B cell (primary cell): ENCODE measurements at regions not wholly inside any gene's neighbourhood (a gene's known extent, or its start where the extent isn't known, plus 50 kb on each side); places are given as distances from the start of the nearest gene placed in this dataset.

Source experiments
- ATAC-seq: fragments of 200-7000 bp; cut with Tn5 transposase; one replicate; pipeline ENCODE4 v1.10.0; 2021; ENCODE audit warnings: low read depth, mild to moderate bottlenecking, moderate number of reproducible peaks, moderate library complexity
- CTCF ChIA-PET: fragments of 350-600 bp; sonication (Branson Sonifier 250); formaldehyde crosslinking; loops from one replicate; lab custom pipeline; 2021; ENCODE audit warnings: antibody characterized with exemption, inconsistent platforms; lab: Charles Lee
- POLR2A ChIA-PET: fragments of 350-600 bp; sonication (Branson Sonifier 250); formaldehyde crosslinking; loops from one replicate; lab custom pipeline; 2021; ENCODE audit warnings: antibody characterized with exemption; lab: Charles Lee
- DNase-seq: peaks from one replicate; pipeline ENCODE4 v3.0.0; 2013
- H2AFZ ChIP-seq: 2 replicates; pipeline ENCODE4 v1.6.1; 2012; ENCODE audit warnings: mild to moderate bottlenecking, low read depth, low read length; ENCODE audit not compliant: insufficient read depth, poor library complexity, severe bottlenecking
- H3K27ac ChIP-seq, 2 donors: 1 replicate in 1 of 2; 2 replicates in 1 of 2; pipeline ENCODE4 v1.5.1; 2012 to 2013; ENCODE audit warnings: low read length in 2 of 2, mild to moderate bottlenecking in 2 of 2, moderate library complexity in 1 of 2
- H3K27me3 ChIP-seq, 4 experiments: fragments of 200-600 bp in 1 of 4; sonication (generic) in 1 of 4; replicated peaks in 1 of 4; 1 replicate in 2 of 4; 2 replicates in 2 of 4; pipeline versions ENCODE4 v1.6.1 to v1.7.0; 2013 to 2016; ENCODE audit warnings: low read length in 3 of 4, mild to moderate bottlenecking in 2 of 4, mixed read lengths in 1 of 4, moderate library complexity in 1 of 4; ENCODE audit not compliant: insufficient read depth in 4 of 4, control insufficient read depth in 3 of 4; ENCODE audit errors: control extremely low read depth in 1 of 4
- H3K36me3 ChIP-seq, 2 experiments: replicated peaks in 1 of 2; 1 replicate in 1 of 2; 2 replicates in 1 of 2; pipeline versions ENCODE4 v1.6.1 to v1.7.1; 2013; ENCODE audit warnings: low read length in 1 of 2; ENCODE audit not compliant: insufficient read depth in 2 of 2, control insufficient read depth in 1 of 2; ENCODE audit errors: control extremely low read depth in 1 of 2, extremely low read depth in 1 of 2
- H3K4me1 ChIP-seq, 2 donors: fragments of 200-600 bp in 1 of 2; sonication (generic) in 1 of 2; 1 replicate in 1 of 2; 2 replicates in 1 of 2; pipeline versions ENCODE4 v1.5.1 to v1.6.1; 2013 to 2017; ENCODE audit warnings: low read length in 2 of 2; ENCODE audit not compliant: control insufficient read depth in 2 of 2, insufficient read depth in 2 of 2
- H3K4me2 ChIP-seq: replicated peaks from 2 replicates; pipeline ENCODE3; 2012; ENCODE audit warnings: mild to moderate bottlenecking, low read depth, low read length; ENCODE audit not compliant: poor library complexity, severe bottlenecking
- H3K4me3 ChIP-seq, 5 experiments: fragments of 200-600 bp in 1 of 5; sonication (generic) in 1 of 5; 1 replicate in 3 of 5; 2 replicates in 2 of 5; pipeline versions ENCODE4 v1.5.1 to v1.7.0; 2011 to 2016; ENCODE audit warnings: low read length in 4 of 5, mild to moderate bottlenecking in 4 of 5, low read depth in 2 of 5, control low read depth in 1 of 5, moderate library complexity in 1 of 5; ENCODE audit not compliant: insufficient read depth in 1 of 5; ENCODE audit errors: control extremely low read depth in 1 of 5, extremely low read depth in 1 of 5
- H3K79me2 ChIP-seq: fragments of 200-600 bp; sonication (generic); one replicate; pipeline ENCODE4 v1.6.0; 2016; ENCODE audit warnings: low read length; ENCODE audit not compliant: control insufficient read depth, insufficient read depth
- H3K9ac ChIP-seq: fragments of 200-600 bp; sonication (generic); 2 replicates; pipeline ENCODE4 v1.6.1; 2017; ENCODE audit warnings: mild to moderate bottlenecking, low read length, moderate library complexity
- H3K9me3 ChIP-seq, 3 donors: one replicate each; pipeline versions ENCODE4 v1.6.1 to v1.7.1; 2013; ENCODE audit warnings: low read length in 2 of 3; ENCODE audit not compliant: control insufficient read depth in 2 of 3, insufficient read depth in 1 of 3; ENCODE audit errors: control extremely low read depth in 1 of 3
- H4K20me1 ChIP-seq: 2 replicates; pipeline ENCODE4 v1.6.0; 2012; ENCODE audit warnings: mild to moderate bottlenecking, low read length; ENCODE audit not compliant: insufficient read depth, control insufficient read depth, poor library complexity, severe bottlenecking
- H3K27ac Mint-ChIP-seq: one replicate; pipeline ENCODE4 v1.8.0; 2021; ENCODE audit warnings: mixed read lengths
- H3K27me3 Mint-ChIP-seq: one replicate; pipeline ENCODE4 v1.8.0; 2021; ENCODE audit warnings: mixed read lengths
- H3K4me1 Mint-ChIP-seq: one replicate; pipeline ENCODE4 v1.8.0; 2021; ENCODE audit warnings: mixed read lengths
- H3K4me3 Mint-ChIP-seq: one replicate; pipeline ENCODE4 v1.8.0; 2021; ENCODE audit warnings: mixed read lengths
- H3K9me3 Mint-ChIP-seq: one replicate; pipeline ENCODE4 v1.8.0; 2022; ENCODE audit warnings: mixed read lengths; ENCODE audit not compliant: insufficient read depth
- EZH2 ChIP-seq: IDR thresholded peaks from 2 replicates; pipeline ENCODE4 v1.6.1; 2012; ENCODE audit warnings: borderline replicate concordance, low read depth, mild to moderate bottlenecking, moderate library complexity, low read length; ENCODE audit not compliant: insufficient read depth, poor library complexity, severe bottlenecking
- WGBS: methylation state at CpG from one replicate; pipeline ENCODE4 v1.1.5; 2013; ENCODE audit warnings: missing lambda C conversion rate; ENCODE audit not compliant: insufficient coverage; 5-methylcytosine and 5-hydroxymethylcytosine counted together
- intact Hi-C: fragments of 100-400 bp; cut with micrococcal nuclease; formaldehyde crosslinking; loops from one replicate; pipeline ENCODE4 v1.10.0; 2022
- TF ChIP-seq, protein P1 (sequence below): fragments of 200-600 bp; IDR thresholded peaks from one replicate; pipeline ENCODE4 v1.8.0; 2022; ENCODE audit warnings: antibody characterized with exemption, mild to moderate bottlenecking

- H3K9me3 Mint-ChIP-seq = no peaks in the 10 kb centered on the region
These were observed 581.0 kb downstream of the TLE1 start for GRCh38 chr9:81108391-81108790.

GRCh38 chr9:81103597-81104471 lies 585.5 kb downstream of the TLE1 start:
- DNase-seq (no peak), ATAC-seq (no peak)
- H3K36me3 ChIP-seq = no peaks in the 10 kb centered on the region
- H3K79me2 ChIP-seq = no peaks in the 10 kb centered on the region
- H3K9me3 ChIP-seq = no peaks in the 10 kb centered on the region
- intact Hi-C loops = no loop called here
- H3K9ac ChIP-seq = no peak overlapping the region
- peaks cover 13% of the 10 kb centered on the region for H3K27me3 Mint-ChIP-seq
- no peak overlapping the region for H3K4me3 Mint-ChIP-seq
- H3K4me1 Mint-ChIP-seq = no peaks in the 10 kb centered on the region
- H3K27me3 ChIP-seq = peaks cover 0 to 4% (median 0%) of the 10 kb centered on the region in 4 experiments
- POLR2A ChIA-PET = no interaction called here
- H3K27ac ChIP-seq = no peak overlapping the region
- H4K20me1 ChIP-seq = no peaks in the 10 kb centered on the region
- CTCF ChIA-PET = no interaction called here
- H3K4me3 ChIP-seq = no peak overlapping the region
- no peaks in the 10 kb centered on the region for H3K4me1 ChIP-seq
- H3K4me2 ChIP-seq = no peak overlapping the region
- H3K9me3 Mint-ChIP-seq = no peaks in the 10 kb centered on the region
- TF ChIP-seq, protein P1, sequence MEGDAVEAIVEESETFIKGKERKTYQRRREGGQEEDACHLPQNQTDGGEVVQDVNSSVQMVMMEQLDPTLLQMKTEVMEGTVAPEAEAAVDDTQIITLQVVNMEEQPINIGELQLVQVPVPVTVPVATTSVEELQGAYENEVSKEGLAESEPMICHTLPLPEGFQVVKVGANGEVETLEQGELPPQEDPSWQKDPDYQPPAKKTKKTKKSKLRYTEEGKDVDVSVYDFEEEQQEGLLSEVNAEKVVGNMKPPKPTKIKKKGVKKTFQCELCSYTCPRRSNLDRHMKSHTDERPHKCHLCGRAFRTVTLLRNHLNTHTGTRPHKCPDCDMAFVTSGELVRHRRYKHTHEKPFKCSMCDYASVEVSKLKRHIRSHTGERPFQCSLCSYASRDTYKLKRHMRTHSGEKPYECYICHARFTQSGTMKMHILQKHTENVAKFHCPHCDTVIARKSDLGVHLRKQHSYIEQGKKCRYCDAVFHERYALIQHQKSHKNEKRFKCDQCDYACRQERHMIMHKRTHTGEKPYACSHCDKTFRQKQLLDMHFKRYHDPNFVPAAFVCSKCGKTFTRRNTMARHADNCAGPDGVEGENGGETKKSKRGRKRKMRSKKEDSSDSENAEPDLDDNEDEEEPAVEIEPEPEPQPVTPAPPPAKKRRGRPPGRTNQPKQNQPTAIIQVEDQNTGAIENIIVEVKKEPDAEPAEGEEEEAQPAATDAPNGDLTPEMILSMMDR = no peak
- no peak for TF ChIP-seq EZH2
- H2AFZ ChIP-seq = no peak overlapping the region
- 91% methylated on average over 4 of the region's 10 CpGs for WGBS
- no peak overlapping the region for H3K27ac Mint-ChIP-seq

More at GRCh38 chr9:81108391-81108790, 581.0 kb downstream of the TLE1 start:
- ATAC-seq (no peak), DNase-seq (no peak)
- Histone ChIP-seq H3K4me1 (peaks cover 8 to 12% of the 10 kb centered on the region in 2 donors), H3K4me2 (no peak overlapping the region), H3K27me3 (peaks cover 0 to 4% (median 0%) of the 10 kb centered on the region in 4 experiments), H3K9ac (no peak overlapping the region), H3K27ac (no peak overlapping the region), H3K9me3 (no peaks in the 10 kb centered on the region), H4K20me1 (no peaks in the 10 kb centered on the region), H3K79me2 (no peaks in the 10 kb centered on the region), H3K36me3 (no peaks in the 10 kb centered on the region), H3K4me3 (no peak overlapping the region), H2AFZ (no peak overlapping the region)
- no CpG with 5 or more reads among the region's 1 CpG for WGBS
- Mint-ChIP-seq H3K4me1 (peaks cover 8% of the 10 kb centered on the region), H3K4me3 (no peak overlapping the region), H3K27ac (no peak overlapping the region), H3K27me3 (peaks cover 13% of the 10 kb centered on the region)
- intact Hi-C loops = no loop called here
- POLR2A ChIA-PET = no interaction called here
- TF ChIP-seq EZH2 = no peak
- TF ChIP-seq, protein P1 = no peak
- CTCF ChIA-PET = no interaction called here
